Esophagus mucosa (tissue), 1 donor: ENCODE measurements at regions not wholly inside any gene's neighbourhood (a gene's known extent, or its start where the extent isn't known, plus 50 kb on each side); places are given as distances from the start of the nearest gene placed in this dataset.
"Not testable (repeated sequence)": the region's sequence is repeated elsewhere in the genome, so short reads cannot be mapped to it uniquely, and the experiment has no call there.

Experiments used
- ATAC-seq: fragments of 200-7000 bp; cut with Tn5 transposase; one replicate; pipeline ENCODE4 v1.9.1; 2020
- donor health status: DM: yes; HTN: yes; CAD: no.

DNA sequence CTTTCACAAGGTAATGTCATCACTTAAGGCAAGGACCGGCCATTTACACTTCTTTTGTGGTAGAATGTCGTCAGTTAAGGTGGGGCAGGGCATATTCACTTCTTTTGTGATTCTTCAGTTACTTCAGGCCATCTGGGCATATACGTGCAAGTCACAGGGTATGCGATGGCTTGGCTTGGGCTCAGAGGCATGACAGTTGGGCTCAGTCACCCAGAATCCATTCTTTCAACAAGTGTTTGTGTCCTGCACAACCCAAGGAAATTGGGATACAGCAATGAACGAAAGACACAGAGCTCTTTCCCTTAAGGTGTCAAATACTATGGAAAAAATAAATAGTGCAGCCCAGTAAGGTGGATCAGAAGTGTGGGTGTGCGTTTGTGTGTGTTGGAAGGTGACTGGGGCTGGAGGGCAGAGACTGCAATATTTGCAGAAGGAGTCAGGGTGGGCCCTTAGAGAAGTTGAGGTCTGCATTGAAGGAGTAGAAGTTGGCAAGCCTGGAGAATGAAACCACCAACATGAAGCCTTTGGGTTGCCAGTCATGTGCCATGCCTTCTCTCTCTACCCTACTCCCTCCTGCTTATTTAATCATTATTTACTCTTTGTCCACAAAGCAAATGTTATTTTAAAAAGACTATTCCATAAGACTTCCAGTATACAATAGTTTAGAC lies 222.8 kb upstream of the PRKCQ start:
- no peak for ATAC-seq

DNA sequence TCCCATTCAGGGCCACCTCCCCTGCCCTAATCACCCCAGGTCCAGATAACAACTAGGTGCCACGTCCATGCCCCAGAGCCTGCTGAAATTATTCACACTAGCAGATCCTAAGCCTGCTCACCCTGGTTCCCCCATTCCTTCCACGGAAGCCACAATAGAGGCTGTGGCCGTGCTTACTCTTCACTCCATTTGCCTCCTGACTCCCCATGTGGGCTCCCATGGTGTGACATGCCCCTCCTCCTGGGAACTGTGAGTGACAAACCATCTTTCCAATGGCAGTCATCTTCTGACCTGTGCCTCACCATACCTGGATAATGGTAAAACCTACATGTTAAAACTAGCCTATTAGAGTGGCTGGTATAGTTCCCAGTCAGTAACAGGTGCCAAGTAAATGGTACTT lies 216.2 kb upstream of the PRKCQ start:
- no peak for ATAC-seq

DNA sequence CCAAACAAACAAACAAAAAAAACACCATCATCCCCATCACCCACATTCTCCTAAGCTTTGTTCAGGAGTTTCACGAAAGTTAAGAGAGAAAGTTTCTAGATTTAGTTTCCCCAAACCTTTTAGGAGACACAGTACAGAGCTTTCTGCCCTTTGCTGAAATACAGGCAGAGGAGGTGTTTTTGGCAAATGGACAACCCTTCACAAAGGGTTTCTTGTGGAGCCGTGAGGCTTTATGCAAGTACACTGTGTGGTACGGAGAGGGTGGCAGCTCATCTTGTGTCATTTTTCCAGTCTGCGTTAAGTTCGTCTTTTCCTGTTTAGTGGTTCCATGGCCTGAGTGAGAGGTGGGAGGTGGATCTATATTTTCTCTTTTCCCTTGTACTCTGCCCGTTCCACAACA lies 215.5 kb upstream of the PRKCQ start:
- ATAC-seq: no peak

DNA sequence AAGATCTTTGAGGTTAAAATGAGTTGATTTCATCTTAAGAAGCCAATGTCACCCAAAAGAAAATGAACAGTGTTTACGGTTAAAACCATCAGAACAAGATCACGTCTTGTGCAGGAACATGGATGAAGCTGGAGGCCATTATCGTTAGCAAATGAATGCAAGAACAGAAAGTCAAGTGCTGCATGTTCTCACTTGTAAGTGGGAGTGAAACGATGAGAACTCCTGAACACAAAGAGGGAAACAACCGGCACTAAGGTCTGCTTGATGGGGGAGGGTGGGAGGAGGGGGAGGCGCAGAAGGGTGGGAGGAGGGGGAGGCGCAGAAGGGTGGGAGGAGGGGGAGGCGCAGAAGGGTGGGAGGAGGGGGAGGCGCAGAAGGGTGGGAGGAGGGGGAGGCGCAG lies 214.8 kb upstream of the PRKCQ start:
- not testable (repeated sequence) for ATAC-seq

DNA sequence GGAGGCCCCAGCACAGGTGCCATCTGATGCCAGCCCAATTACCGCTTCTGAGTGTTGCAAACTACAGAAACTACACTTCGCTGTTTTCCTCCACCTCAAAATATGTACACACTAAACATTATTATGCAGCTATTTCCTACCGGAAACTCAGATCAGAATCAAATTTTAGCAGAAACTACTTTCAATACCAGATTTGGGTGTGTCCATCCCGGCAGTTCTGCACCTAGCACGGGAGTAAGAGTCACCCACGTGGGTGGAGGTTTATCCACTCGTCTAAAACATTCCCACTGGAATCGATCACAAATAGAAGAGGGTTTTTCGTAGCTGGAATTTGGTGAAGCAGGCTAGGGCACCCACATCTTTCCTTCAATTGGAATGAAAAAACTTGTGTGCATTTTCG lies 214.4 kb upstream of the PRKCQ start:
- peak; percentile 46 for ATAC-seq

DNA sequence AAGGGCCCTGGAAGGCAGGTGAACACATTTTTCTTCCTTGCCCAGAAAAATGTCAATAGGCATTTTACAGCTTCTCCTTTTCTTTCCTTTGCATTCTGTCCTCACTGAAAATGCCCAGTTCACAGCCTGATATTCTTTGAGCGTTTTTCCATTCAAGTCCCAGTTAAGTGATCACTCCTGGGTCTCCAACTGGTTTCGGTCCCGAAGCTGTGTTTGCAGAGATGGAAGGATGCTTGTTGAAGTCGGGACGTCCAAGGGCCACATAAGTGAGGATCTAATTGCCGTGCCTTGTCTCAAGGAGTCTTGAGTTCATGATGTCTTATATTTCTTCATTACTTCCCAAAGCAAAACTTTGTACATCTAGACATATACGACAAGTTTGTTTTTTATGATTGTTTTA lies 208.7 kb upstream of the PRKCQ start:
- no peak for ATAC-seq

DNA sequence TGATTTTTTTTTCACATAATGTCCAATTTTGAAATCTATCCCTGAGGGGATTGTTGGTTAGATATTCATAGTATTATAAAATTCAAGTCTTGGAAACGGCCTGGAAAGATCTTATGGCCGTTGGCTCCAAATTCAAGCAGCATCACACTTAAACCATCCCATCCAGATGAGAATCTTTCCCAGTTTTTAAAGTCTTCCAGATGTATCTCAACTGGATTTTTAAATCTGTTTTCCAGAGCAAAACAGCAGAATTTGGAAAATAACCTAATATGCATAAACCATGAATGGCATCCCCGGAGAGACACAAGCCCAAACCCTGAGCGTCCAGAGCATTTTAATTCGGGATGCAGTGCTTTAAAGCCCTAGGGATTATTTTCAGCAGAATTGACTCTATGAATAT lies 208.2 kb upstream of the PRKCQ start:
- no peak for ATAC-seq

DNA sequence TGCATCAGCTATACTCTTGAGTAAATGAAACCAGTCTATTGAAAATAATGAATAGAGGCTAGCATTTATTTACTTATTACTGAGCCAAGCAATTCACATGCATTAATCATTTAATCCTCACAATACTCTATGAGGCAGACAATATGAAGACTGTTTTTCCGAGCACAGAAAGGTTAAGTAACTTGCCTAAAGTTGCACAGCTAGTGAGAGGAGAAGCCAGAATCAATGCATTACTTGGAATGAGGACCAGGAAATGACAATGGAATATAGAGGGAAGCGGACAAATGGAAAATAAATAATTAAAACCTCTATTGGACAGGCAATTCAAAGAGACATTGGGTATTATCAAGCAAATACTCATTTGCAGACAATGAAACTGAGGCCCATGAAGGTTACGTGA lies 207.6 kb upstream of the PRKCQ start:
- ATAC-seq: no peak

DNA sequence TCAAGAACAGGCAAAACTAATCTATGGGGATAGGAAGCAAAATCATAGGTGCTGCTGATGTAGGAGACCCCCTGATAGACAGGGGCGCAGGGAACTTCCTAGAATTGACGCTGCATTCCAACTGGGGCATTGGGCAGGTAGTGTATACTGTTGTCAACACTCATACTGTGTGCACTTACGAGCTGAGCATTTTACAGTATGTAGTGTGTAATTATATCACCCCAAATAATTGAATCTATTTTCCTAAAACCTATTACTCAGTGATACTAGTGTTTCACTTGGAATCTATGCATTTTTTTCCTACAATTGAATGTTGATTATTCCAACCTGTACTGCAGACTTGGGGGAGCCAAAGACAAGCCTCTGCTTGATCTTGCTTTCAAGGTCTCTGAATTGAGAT lies 207.0 kb upstream of the PRKCQ start:
- no peak for ATAC-seq

DNA sequence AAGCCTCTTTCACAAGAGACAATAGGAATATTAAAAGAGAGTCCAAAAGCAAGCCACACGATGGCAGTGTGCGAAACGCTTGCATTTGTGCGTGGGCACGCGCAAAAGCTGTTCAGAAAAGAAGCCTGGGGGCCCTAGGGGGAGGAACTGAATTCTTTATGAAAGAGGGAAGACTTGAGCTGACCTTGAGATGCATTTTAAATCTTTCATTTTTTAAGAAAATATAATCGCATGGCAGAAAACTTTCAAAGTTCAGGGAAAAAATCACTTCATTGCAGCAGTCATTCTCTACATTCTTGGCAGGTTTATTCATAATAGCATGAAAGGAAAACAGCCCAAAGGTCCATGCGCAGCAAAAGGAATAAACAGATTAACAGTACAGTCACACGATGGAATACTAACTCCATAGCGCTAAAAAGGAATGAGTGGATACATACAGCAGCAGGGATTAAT lies 206.5 kb upstream of the PRKCQ start:
- no peak for ATAC-seq

DNA sequence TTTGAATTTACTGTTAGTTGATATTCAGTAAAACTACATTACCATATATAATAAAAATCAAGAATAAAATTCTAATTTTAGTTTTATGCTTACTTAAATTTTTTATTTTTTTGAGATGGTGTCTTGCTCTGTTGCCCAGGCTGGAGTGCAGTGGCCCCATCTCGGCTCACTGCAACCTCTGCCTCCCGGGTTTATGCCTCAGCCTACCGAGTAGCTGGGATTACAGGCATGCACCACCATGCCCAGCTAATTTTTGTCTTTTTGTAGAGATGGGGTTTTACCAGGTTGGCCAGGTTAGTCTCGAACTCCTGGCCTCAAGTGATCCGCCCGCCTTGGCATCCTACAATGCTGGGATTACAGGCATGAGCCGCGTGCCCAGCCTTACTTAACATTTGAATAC lies 204.4 kb upstream of the PRKCQ start:
- not testable (repeated sequence) for ATAC-seq

DNA sequence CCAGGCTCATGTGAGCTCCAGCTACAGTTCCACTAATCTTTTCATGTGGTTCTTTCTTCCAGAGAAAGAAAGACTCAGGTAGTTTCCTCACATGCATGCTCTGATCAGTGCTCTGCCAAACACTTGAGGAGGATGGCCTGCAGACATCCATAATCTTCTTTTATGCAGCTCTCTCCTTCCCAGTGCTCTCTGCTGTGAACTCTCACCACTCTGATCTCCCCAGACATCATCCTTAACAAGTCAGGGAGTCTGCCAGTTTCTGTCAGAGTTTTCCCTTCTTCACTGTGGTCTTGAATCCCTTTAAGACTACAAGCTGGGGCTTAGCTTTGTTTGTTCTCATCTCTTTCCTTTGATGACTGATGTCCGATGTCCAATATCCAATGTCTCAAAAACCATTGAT lies 203.4 kb upstream of the PRKCQ start:
- no peak for ATAC-seq

DNA sequence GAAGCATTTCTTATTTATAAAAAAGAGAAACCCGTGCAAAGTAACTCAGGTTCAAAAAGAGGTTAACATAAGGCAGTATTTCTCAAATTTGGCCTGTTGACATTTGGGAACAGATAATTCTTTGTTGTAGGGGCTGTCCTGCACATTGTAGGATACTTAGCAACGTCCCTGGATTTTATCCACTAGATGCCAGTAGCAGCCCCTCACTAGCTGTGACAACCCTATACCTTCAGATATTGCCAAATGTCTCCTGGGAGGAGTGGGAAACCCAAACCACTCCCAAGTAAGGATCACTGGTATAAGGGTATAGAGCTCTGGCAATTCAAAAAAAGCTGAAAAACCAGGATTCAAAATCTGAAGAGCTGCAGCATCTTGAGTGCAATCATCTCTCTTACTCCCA lies 202.3 kb upstream of the PRKCQ start:
- no peak for ATAC-seq

DNA sequence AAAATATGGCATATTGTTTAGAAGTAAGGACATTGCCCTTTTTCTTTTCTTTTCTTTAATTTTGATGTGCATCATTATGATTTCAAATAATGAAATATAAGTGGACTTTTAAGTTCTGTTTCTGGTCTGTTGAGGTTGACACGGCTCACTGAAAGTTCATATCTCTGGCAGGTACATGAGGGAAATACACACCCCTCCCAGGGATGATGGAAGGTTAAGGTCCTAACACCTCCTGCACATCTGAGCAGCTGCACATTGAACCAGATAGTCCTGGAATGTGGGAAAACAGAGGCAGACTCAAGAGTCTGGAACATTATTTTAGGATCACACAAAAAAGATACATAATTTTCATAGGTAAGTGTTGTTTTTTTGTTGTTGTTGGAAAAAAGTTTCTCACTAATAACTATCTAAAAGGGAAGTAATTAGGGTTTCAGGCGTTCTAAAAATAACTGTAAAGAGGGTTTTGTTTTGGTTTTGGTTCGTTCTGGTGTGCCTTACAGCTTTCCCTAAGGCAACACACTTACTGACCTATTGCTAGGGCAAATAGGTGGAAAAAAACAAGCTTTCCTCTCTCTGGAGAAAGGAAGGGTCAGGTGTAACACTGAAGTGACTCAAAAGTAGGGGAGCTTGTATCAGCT lies 201.2 kb upstream of the PRKCQ start:
- no peak for ATAC-seq

DNA sequence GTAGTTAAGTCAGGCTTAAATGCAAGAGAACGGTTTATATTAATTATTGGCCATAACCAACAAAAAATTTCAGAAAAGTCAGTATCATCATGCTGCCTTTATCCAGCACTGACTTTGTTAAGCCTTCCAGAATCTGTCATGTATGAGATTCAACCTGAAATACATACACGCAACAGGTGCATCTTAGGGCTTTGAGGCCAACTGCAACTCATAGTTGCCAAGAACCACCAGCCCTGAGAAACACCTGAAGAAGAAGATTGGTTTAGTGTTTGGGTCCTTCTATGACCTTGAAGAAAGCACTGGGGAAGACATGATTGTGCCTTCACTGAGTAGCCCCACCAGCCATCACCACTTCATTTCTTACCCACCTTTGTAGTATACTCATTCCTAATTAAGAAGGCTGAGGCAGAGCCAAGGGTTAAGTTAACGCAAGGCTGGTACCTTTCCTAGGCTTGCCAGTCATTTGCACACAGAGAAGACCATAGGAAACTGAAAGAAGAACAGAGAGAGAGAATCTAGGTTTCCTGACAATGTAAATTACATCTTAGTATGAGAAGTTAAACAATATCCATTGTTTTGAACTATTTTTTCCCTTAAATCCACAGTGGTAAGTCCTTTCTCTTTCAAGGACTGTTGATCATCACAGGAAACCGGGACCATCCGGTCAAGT lies 200.1 kb upstream of the PRKCQ start:
- ATAC-seq: no peak

DNA sequence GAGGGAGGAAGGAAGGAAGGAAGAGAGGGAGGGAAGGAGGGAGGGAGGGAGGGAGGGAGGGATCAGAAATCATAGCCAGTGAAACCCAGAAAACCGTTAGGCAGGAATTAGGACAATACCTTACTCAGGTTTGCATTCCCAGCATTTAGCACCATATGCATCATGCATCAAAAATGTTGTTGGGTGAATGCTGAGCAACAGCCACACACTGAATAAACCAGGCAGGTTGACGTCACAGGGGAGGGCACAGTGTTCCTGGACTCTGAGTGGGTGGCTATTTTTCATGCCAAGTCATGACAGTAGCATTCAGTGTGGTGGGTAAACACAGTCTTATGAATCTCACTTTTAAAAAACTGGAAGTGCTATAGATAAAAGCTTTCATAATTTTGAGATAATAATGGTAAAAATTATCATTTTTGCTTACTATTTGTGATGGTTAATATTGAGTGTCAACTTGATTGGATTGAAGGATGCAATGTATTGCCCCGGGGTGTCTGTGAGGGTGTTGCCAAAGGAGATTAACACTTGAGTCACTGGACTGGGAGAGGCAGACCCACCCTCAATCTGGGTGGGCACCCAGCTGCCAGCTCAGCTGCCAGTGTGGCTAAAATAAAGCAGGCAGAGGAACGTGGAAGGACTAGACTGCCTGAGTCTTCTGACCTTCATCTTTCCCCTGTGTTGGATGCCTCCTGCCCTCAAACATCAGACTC lies 199.1 kb upstream of the PRKCQ start:
- peak; percentile 99 for ATAC-seq

DNA sequence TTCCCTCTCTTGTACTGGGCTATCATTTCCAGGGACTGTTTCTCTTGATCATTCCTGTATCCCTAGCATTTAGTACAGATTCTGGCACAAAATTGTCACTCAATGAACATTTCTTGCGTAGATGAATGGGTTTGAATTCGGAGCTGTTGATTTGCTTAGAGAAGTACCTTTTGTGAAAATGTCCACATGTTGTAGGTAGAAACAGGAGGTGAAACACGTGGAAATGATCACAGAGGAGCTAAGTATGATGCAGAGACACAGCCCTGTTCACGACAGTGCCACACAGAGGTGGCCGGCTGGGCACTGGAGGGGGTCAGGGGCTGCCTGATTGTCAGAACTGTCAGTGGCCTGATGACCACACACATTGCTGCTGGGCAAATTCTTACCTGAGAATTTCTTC lies 196.1 kb upstream of the PRKCQ start:
- ATAC-seq: no peak

DNA sequence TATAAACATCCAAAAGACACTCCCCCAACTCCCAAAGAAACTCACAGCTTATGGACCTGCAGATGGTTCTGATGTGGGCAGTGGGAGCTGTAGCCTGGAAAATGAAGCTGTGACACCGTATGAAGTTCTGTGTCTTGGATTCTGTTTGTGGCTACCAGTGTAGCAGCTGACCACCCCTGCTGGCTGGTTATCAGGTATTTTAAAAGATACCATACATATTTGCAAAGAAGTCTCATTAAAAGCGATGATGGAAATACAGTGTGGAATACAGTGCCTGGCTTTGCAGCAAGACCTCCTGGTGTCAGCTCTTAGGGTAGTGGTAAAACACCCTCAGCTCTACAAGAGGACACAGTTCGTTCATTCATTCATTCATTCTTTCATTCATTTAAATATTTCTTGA lies 194.3 kb upstream of the PRKCQ start:
- no peak for ATAC-seq

DNA sequence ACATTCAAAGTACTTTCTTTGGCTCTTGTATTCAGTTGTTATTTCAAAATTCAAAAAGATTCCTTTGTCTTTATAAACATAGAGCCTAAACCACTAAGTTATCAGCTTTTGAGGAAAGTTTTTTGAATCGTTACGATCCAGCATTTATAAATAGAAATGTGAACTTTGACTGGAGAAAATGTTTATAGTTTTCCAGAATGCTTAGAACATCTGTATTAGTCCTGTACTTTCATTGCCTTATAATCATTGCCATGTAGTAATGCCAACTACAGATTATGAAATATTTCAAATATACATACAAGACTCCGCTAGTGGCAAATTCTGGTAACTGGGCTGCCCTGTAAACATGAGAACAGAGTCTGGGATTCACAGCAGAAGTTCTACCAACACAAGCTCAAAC lies 191.3 kb upstream of the PRKCQ start:
- ATAC-seq: no peak

DNA sequence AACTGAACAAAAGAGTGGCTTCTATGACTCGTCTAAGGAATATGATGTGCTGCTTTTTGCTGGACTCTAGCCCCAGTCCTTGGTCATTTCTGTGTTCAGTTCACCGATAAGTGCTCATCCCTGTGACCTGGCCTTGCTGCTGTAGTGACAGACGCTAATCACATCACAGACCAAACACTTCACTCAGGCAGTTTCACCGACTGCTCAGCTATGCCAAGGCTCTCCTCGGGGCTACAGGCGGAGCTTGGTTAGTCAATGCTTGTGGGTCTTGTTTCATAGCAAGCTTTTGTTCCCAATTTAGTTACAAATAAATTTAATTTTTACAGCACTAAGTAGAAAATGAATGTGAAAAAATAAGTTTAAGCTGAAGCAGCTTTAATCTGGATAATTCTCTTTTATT lies 190.8 kb upstream of the PRKCQ start:
- ATAC-seq: no peak

DNA sequence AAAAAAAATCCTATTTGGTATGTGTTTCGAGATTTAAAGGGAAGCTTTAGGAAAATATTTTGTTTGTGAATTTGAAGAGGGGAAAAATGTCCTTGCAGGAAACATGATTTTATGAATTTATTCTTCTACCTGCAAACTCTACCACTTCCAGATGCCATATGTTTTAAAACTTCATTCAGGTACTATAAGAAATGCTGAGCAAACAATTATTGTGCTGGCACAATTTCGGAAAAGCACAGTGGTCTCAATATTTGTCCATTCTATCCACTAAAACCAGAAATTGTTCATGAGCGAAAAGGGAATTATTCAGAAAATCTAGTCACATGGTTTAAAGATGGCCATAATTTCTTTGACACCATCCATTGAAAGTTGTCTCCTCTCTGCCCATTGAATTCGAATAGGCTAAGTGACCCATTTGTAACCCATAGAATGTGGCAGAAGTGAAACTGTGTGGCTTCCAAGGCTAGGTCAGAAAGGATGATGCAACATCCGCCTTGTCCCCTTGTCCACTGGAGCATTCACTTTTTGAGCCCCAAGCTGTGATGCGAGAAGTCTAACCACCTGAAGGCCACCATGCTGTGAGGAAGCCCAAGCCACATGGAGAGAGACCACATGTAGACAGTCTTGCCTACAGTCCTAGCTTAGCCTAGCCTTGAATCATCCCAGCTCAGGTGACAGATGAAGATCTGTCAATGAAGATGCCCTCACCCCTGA lies 189.8 kb upstream of the PRKCQ start:
- no peak for ATAC-seq

DNA sequence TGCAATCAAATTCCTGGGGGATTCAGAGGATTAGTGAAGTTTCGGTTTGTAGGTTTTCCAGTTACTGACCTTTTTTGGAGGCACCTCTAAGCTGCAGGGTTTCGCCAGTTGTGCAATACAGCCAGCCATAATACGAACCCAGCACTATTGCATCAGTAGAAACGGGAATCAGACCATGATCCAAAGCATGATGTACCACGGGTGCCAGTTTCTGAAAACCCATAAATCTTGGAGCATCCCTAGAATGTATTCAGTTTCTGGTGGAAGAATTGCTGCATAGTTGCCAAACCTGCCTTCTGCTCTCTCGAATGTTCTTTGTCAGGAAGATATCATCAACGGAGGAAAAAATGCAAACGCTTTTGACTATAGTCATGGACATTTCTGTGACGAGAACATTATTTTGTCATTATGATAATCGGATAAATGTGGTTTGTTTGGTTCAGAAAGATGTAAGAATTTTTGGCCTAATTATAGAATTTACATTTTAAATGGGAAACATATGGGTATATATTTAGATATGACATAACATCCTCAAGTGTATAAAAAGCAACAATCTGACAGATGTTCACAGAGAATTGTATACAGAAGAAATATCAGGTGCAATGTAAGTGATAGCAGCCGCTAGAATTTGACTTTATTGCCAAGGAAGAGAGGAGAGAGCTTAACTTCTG lies 186.2 kb upstream of the PRKCQ start:
- ATAC-seq: no peak
